HG03045 (cell line): ENCODE measurements at regions not wholly inside any gene's neighbourhood (a gene's known extent, or its start where the extent isn't known, plus 50 kb on each side); places are given as distances from the start of the nearest gene placed in this dataset.

ENCODE experiments used
- ATAC-seq: cut with Tn5 transposase; IDR thresholded peaks from one replicate; pipeline ENCODE4 v1.9.1; 2021; ENCODE audit warnings: mild to moderate bottlenecking, moderate library complexity; ENCODE audit not compliant: unreplicated experiment

- ATAC-seq, result no peak
Observed at GRCh38 chr2:64704161-64704560, 50.4 kb upstream of the SERTAD2 start.

DNA sequence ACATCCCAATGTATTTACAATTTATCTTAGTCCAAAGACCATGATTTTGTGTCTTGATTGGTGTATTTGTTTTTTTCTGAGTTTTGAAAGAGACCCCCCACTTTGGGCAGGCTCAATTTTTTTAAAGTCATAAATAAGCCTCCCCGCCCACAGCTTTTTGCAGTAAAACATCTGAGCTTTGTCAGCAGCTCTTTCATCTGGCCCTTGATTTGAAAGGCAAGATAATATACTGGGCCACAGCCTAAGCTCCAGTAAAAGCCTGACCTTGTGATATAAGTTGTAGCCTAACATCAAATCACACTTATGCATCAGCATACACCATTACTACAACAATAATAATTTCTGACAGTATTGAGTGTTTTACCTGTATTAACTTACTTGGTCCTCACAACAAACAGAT is 51.3 kb upstream of the SERTAD2 start:
- no peak for ATAC-seq

DNA sequence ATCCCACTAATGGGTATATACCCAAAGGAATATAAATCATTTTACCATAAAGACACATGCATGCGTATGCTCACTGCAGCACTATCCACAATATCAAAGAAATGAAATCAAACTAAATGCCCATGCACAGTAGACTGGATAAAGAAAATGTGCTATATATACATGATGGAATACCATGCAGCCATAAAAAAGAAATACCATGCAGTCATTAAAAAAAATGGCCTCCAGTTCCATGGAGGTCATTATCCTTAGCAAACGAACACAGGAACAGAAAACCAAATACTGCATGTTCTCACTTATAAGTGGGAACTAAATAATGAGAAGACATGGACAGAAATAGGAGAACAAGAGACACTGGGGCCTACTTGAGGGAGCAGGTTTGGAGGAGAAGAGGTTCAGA is 53.6 kb upstream of the SERTAD2 start:
- ATAC-seq, result no peak

- no peak for ATAC-seq
Observed at GRCh38 chr2:64708829-64709228, 55.1 kb upstream of the SERTAD2 start.

DNA sequence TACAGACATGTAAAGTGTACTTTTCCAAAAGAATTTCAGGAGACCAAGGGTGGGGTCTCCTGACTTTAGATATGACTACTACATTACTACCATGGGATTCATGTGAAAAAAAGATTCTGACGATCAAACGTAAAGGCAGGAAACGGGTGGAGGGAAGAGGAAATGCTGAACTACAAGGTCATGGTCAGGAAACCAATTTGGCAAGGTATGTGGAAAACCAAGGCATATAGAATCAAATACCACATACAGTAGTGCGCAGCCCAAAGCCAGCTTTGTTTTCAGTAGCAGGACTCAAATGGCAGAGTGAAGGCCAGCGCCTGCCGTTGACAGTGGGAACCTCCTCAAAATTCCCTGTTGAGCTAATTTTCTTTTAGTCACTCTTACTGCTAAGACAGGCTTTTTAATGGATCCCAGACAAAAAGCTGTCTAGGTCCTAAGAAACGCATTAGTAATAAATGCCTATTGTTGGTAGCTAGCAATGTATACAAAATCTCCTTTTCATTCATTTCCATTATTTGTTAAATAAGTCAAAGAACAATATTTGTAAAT is 57.6 kb upstream of the SERTAD2 start:
- ATAC-seq, result no peak

DNA sequence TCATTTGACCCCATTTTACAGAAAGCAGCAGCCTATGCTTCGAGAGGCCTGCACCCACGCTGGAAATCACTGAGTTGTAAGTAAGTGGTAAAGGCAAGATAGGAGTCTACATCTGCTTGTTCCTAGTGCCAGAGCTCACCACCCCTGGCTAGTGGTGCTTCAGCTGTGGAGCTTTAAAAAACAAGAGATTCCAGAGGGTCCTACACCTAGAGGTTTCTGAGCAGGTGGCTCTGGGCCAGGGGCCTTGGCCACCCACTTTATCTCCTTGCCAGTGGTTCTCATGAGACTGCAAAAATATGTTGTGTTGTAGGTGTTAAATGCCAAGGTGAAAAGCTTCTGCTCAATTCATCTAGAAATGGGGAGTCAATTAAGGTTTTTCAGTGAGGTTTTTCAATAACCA is 60.0 kb upstream of the SERTAD2 start:
- no peak for ATAC-seq

DNA sequence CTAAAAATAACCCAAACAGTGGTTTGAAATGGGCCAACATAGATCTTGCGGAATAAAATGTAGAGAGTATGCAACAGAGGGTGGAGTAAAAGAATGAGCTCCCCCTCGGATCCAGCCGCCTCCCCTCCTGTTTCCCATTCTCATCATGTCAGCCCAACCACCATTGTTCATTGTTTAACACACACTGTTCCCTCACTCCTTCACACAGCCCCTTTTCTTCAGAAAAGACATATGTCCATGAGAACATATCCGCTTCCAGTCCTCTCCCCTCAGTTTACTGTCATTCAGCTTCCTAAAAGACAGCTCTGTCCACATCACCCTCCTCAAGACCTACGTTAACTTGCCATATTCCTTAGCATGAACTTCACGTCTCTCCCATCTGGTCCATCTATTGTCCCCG is 62.9 kb upstream of the SERTAD2 start:
- no peak for ATAC-seq

DNA sequence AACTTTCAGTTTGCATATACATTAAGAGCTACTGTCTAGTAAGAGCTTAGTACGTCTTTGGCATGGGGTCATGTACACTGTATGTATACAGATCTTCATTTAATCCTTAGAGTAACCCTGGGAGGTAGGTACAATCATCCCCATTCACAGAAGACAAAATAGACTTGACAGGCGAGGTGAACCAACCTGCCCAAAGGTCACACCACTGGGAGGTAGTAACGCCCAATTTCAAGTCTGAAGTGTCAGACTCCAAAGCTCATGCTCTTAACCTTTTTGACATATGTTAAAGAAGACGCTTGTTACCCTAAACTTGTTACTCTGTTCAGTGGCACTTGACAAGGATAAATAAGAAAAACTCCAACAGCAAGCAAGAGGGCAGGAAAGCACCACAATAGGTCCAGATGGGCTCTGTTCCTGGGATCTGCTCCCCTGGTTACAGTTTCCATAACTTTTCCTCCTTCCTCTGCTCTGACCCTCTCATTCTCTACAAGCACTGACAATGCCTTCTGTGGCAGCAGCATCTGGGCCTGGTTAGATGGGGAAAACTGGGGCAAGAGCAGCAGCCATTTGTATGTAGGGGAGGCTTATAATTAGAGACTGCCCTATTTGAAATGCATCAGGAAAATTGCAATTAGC is 64.7 kb upstream of the SERTAD2 start:
- ATAC-seq, result no peak

- no peak for ATAC-seq
Observed at GRCh38 chr2:64720535-64721319, 67.0 kb upstream of the SERTAD2 start.

GRCh38 chr2:64721320-64721623 is 67.6 kb upstream of the SERTAD2 start:
- ATAC-seq, result no peak

- ATAC-seq, result no peak
Observed at GRCh38 chr2:64722291-64723044, 68.8 kb upstream of the SERTAD2 start.

- ATAC-seq, result peak; percentile 75
Observed at GRCh38 chr2:64727013-64727767, 73.5 kb upstream of the SERTAD2 start.

DNA sequence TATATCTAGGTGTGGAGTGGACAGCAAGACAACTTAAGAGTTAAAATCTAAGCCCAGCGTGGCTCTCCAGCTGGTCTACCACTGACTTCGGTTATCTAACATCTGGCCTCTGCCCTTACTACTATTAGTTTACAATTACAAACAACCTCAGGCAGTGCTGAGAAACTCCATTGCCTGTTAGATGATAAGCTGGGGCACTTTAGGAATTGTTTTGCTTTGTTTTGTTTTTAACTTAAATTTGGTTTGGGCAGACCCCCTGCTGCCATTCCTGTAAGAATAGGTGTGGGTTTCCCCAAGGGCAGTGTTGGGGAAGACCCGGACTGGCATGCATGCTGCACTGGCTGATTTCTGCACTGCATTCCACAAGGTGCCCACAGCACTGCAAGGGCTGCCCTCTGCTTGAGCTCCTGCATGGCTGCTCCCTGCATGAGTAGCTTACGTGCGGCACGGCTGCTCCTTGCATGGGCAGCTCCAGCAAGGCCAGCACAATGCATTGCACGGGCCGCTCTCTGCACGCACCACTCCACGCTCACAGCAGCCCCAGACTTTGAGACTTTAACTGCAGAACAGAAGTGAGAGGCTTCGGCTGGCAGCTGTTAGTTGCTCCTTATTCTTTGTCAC is 74.2 kb upstream of the SERTAD2 start:
- no peak for ATAC-seq

DNA sequence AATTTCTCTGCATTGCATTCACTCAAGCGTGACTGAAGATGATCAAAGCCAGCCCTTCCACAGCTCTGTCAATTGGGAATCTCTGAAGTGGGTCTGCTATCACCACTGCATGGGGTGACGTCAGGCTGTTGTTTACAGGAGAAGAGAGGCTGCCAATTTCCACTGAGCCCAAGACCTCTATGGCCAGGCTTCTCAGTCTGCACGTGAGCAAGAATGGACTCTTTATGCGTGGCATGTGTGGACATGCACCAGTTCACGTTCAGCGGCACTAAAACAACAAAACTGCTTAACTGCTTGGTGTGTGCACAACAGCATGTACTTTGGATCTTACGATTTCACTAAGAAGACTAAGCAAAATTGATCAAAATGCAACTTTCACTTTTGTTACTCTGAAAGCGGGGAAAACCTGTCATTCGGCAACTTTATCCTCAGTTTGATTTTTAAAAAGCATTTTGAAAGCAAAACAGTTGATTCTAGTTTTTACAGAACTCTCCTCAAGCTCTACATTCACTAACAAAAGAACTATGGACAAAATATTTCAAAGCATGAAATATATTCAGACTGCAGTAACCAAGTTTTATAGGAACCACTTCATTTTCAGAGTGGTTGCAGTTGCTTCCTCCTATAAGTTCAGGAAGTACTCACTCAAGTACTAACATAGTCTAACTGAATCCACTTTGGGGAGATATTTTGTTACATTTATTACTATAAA is 77.0 kb upstream of the SERTAD2 start:
- no peak for ATAC-seq

GRCh38 chr2:64731263-64731643 is 77.5 kb upstream of the SERTAD2 start:
- ATAC-seq, result no peak

GRCh38 chr2:64731746-64732145 is 78.0 kb upstream of the SERTAD2 start:
- no peak for ATAC-seq

DNA sequence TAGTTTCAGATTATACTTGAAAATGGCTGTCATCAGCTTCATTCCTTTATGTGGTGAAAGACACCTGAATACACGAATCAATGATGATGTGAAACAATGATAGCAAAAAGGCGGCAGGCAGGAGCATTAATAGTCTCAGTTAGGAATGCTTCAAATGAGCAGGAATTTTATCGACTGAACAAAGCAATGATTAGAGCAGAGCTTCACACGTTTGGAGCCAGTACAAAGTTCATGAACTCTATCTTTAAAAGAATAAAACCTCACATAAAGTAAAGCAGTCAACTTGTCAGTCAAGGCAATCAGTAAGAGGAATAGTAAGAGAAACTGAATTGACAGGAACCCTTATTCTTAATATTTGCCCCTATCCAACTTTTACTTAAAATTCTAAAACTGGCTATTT is 78.4 kb upstream of the SERTAD2 start:
- no peak for ATAC-seq

DNA sequence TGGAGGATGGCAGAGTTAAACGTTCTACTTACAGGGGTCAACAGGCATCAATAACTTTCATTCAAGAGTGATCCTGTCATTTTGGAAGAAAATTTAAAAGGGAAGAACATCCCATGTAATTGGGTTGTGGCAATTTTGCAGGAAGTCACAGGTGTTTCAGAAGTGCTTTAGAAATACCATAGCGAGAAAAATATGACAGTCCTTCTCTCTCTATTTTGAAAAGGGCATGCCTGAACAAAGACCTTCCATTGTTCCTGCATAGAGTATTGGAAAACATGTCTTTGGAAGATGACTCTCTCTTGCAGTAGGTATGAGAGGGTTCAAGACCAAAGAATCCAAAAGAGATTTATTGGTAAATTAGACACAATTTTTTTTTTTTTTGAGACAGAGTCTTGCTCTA is 81.8 kb upstream of the SERTAD2 start:
- ATAC-seq, result no peak

GRCh38 chr2:64737547-64737946 is 83.8 kb upstream of the SERTAD2 start:
- ATAC-seq, result no peak

DNA sequence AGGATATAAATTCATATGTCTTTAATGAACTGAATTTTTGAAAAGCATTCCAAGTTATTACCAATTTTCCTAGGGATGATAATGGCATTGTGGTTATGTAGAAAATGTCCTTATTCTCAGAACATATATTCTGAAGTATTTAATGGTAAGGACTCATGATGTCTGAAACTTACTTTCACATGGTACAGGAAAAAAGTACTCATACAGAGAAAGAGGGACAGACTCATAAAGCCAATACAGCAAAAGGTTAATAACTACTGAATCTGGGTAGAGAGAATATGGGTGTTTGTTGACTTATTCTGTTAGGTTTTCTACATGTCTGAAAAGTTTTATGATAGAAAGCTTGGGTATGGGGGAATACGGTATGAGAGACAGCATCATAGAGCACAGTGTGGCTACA is 84.3 kb upstream of the SERTAD2 start:
- no peak for ATAC-seq
